ENCODE measurements at regions not wholly inside any gene's neighbourhood (a gene's known extent, or its start where the extent isn't known, plus 50 kb on each side); places are given as distances from the start of the nearest gene placed in this dataset.

DNA sequence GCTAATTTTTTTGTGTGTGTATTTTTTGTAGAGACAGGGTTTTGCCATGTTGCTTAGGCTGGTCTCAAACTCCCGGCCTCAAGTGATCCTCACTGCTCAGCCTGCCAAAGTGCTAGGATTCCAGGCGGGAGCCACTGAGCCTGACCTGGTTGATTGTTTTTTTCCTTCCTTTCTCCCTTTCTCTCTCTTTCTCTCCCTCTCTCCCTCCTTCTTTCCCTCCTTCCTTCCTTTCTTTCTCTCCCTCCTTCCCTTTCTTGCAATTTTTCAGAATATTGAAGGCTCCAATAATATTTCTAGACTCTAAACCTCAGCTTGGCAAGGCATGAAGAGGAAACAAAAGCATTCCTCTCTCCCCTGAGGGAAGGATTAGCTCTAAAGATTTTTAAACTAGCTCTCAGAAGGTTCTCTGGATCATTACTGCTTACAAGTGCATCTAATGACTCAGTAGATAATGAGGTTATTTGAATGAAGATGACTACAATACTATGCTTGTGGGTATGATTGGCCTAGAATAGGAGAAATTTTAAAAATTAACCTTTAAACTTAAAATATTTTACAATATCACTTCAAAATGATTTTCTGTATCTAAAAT is 68.5 kb upstream of the GADD45A start:
- TF ChIP-seq, protein P1, sequence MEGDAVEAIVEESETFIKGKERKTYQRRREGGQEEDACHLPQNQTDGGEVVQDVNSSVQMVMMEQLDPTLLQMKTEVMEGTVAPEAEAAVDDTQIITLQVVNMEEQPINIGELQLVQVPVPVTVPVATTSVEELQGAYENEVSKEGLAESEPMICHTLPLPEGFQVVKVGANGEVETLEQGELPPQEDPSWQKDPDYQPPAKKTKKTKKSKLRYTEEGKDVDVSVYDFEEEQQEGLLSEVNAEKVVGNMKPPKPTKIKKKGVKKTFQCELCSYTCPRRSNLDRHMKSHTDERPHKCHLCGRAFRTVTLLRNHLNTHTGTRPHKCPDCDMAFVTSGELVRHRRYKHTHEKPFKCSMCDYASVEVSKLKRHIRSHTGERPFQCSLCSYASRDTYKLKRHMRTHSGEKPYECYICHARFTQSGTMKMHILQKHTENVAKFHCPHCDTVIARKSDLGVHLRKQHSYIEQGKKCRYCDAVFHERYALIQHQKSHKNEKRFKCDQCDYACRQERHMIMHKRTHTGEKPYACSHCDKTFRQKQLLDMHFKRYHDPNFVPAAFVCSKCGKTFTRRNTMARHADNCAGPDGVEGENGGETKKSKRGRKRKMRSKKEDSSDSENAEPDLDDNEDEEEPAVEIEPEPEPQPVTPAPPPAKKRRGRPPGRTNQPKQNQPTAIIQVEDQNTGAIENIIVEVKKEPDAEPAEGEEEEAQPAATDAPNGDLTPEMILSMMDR (IDR thresholded peaks at IDR 0.05; ENCODE audit: low read depth, low read length) = no peak
- TF ChIP-seq POLR2A (IDR thresholded peaks at IDR 0.05; ENCODE audit: extremely low read depth, insufficient read length) (no peak), MYC (IDR thresholded peaks at IDR 0.05; ENCODE audit: low read depth, low read length) (no peak)
- TF ChIP-seq, protein P2, sequence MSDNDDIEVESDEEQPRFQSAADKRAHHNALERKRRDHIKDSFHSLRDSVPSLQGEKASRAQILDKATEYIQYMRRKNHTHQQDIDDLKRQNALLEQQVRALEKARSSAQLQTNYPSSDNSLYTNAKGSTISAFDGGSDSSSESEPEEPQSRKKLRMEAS (IDR thresholded peaks at IDR 0.05; ENCODE audit: low read depth, low read length) = no peak
